CD4-positive, alpha-beta T cell (primary cell): ENCODE measurements at regions not wholly inside any gene's neighbourhood (a gene's known extent, or its start where the extent isn't known, plus 50 kb on each side); places are given as distances from the start of the nearest gene placed in this dataset.

Experiments
- ATAC-seq: fragments of 200-7000 bp; cut with Tn5 transposase; one replicate; pipeline ENCODE4 v1.10.0; 2022; ENCODE audit warnings: mild to moderate bottlenecking; ENCODE audit not compliant: poor library complexity
- CTCF ChIA-PET: fragments of 350-600 bp; sonication (Branson Sonifier 250); formaldehyde crosslinking; loops from one replicate; lab custom pipeline; 2021; ENCODE audit warnings: antibody characterized with exemption, inconsistent platforms; lab: Charles Lee
- POLR2A ChIA-PET: fragments of 350-600 bp; sonication (Branson Sonifier 250); formaldehyde crosslinking; loops from one replicate; lab custom pipeline; 2021; ENCODE audit warnings: antibody characterized with exemption, inconsistent platforms; lab: Charles Lee
- DNase-seq, 14 experiments: peaks; one replicate each; pipeline ENCODE4 v3.0.0-alpha.2; 2013 to 2020; ENCODE audit warnings: mixed read lengths in 2 of 14
- H3K27ac ChIP-seq, 2 donors: one replicate each; pipeline versions ENCODE4 v1.5.1 to v1.7.0; 2013; ENCODE audit warnings: low read length in 2 of 2, low read depth in 1 of 2, mild to moderate bottlenecking in 1 of 2
- H3K27me3 ChIP-seq, 2 experiments: 1 replicate in 1 of 2; 2 replicates in 1 of 2; pipeline versions ENCODE4 v1.6.1 to v1.7.0; 2013; ENCODE audit warnings: low read length in 2 of 2, control low read depth in 1 of 2, mild to moderate bottlenecking in 1 of 2, moderate library complexity in 1 of 2; ENCODE audit not compliant: insufficient read depth in 2 of 2, control insufficient read depth in 1 of 2
- H3K36me3 ChIP-seq: one replicate; pipeline ENCODE4 v1.6.1; 2013; ENCODE audit warnings: low read length, control low read depth; ENCODE audit not compliant: insufficient read depth
- H3K4me1 ChIP-seq: one replicate; pipeline ENCODE4 v1.6.1; 2013; ENCODE audit warnings: low read length, control low read depth; ENCODE audit not compliant: insufficient read depth
- H3K4me3 ChIP-seq: one replicate; pipeline ENCODE4 v1.5.1; 2013; ENCODE audit warnings: mild to moderate bottlenecking, low read length, moderate library complexity
- H3K9me3 ChIP-seq, 2 experiments: 1 replicate in 1 of 2; 2 replicates in 1 of 2; pipeline versions ENCODE4 v1.6.1 to v1.7.0; 2013; ENCODE audit warnings: low read length in 2 of 2, mild to moderate bottlenecking in 2 of 2, control low read depth in 1 of 2, moderate library complexity in 1 of 2; ENCODE audit not compliant: control insufficient read depth in 1 of 2, insufficient read depth in 1 of 2
- H3K27ac Mint-ChIP-seq: one replicate; pipeline ENCODE4 v1.8.0; 2020; ENCODE audit warnings: mixed read lengths
- H3K27me3 Mint-ChIP-seq: one replicate; pipeline ENCODE4 v1.8.0; 2021; ENCODE audit warnings: mixed read lengths
- H3K36me3 Mint-ChIP-seq: one replicate; pipeline ENCODE4 v1.8.0; 2021; ENCODE audit warnings: low read depth, mixed read lengths
- H3K4me1 Mint-ChIP-seq: one replicate; pipeline ENCODE4 v1.8.0; 2021; ENCODE audit warnings: low read depth, mixed read lengths
- H3K4me3 Mint-ChIP-seq: one replicate; pipeline ENCODE4 v1.8.0; 2020; ENCODE audit warnings: mild to moderate bottlenecking, mixed read lengths
- H3K9me3 Mint-ChIP-seq: one replicate; pipeline ENCODE4 v1.8.0; 2020; ENCODE audit warnings: mixed read lengths
- CTCF ChIP-seq: fragments of 200-600 bp; IDR thresholded peaks from one replicate; pipeline ENCODE4 v1.8.0; 2022; ENCODE audit warnings: antibody characterized with exemption, mild to moderate bottlenecking
- intact Hi-C, 2 experiments: fragments of 100-400 bp; cut with DNase I in 1 of 2; cut with micrococcal nuclease in 1 of 2; formaldehyde crosslinking; loops; one replicate each; pipeline versions ENCODE4 v1.15.1 to v1.9.0; 2023 to 2025; cut with DNase I, micrococcal nuclease

DNA sequence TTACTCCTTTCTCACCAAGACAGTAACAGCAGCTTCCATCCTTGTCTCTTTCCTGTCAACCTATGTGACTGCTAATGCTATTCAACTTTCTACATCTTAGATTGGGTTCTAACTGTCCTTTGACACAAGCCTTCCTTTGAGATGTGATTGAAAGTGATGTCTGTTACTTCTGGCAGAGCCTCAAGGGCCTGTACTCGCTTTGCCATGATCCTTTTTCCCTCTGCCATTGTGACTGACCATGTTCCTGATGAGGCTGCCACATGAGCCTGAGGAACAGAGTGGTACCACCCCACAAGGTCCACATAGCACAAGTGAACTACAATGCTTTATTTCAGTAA lies 138.8 kb upstream of the RAB4A start:
- Histone ChIP-seq H3K4me1 (peaks cover 49% of the 10 kb centered on the region), H3K27me3 (no peaks in the 10 kb centered on the region), H3K27ac (no peak overlapping the region), H3K36me3 (no peaks in the 10 kb centered on the region), H3K9me3 (peaks cover 5 to 12% of the 10 kb centered on the region in 2 experiments), H3K4me3 (no peak overlapping the region)
- ATAC-seq (no peak), DNase-seq (no peak)
- Mint-ChIP-seq H3K36me3 (peaks cover 7% of the 10 kb centered on the region), H3K4me3 (no peak overlapping the region), H3K9me3 (peaks cover 3% of the 10 kb centered on the region), H3K27me3 (no peaks in the 10 kb centered on the region), H3K4me1 (peaks cover 72% of the 10 kb centered on the region), H3K27ac (peak overlapping the region; percentile 73)
- no peak for TF ChIP-seq CTCF
- CTCF ChIA-PET, result no interaction called here
- POLR2A ChIA-PET, result no interaction called here
- intact Hi-C loops, result no loop called here

DNA sequence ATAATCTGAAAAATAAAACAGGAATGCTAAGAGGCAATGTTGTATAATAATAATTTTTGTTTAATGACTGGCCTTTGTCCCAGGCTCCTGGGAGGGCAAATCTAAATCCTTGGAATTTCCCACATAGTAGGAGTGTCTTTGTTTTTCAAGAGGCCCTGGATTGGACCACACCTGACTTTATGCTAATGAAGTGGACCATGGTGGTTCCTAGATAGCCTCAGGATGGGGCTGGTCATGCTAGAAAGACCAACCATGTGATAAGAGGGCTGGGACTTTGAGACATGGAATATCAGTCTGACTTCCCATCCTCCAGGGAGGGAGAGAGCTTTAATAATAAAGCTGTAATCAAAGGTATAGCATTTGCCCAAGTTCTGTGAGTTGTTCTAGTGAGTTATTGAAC lies 138.2 kb upstream of the RAB4A start:
- H3K27ac Mint-ChIP-seq, result no peak overlapping the region
- peaks cover 72% of the 10 kb centered on the region for H3K4me1 Mint-ChIP-seq
- Histone ChIP-seq H3K4me3 (no peak overlapping the region), H3K36me3 (no peaks in the 10 kb centered on the region), H3K27ac (no peak overlapping the region), H3K4me1 (peaks cover 48% of the 10 kb centered on the region), H3K9me3 (peaks cover 5 to 12% of the 10 kb centered on the region in 2 experiments), H3K27me3 (no peaks in the 10 kb centered on the region)
- no peak for TF ChIP-seq CTCF
- ChIA-PET POLR2A (no interaction called here), CTCF (no interaction called here)
- no peak overlapping the region for H3K4me3 Mint-ChIP-seq
- H3K9me3 Mint-ChIP-seq, result peaks cover 3% of the 10 kb centered on the region
- H3K36me3 Mint-ChIP-seq, result peaks cover 7% of the 10 kb centered on the region
- no peak for DNase-seq
- intact Hi-C loops, result no loop called here
- ATAC-seq, result no peak
- H3K27me3 Mint-ChIP-seq, result no peaks in the 10 kb centered on the region

DNA sequence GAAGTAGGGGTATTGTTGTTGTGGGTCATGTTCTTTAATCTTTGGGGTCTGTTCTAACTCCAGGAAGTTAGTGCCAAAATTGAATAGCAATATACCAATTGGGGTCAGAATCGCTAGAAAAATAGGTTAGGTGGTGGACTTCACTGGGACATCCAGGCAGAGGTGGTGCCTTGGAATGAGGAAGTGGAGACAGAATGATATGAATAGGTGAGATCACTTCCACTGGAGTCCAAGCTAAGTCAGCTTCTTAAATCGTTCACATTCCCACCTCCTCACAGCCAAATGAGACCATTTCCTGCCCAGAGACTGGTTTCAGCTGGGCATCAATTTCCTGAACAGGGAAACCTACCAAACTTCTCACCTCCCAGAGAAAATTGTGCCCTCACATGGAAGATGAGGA lies 137.8 kb upstream of the RAB4A start:
- H3K27me3 ChIP-seq, result no peaks in the 10 kb centered on the region
- CTCF ChIA-PET, result no interaction called here
- intact Hi-C loops, result no loop called here
- Mint-ChIP-seq H3K4me1 (peaks cover 72% of the 10 kb centered on the region), H3K27ac (no peak overlapping the region), H3K27me3 (no peaks in the 10 kb centered on the region), H3K9me3 (peaks cover 3% of the 10 kb centered on the region), H3K4me3 (no peak overlapping the region), H3K36me3 (peaks cover 7% of the 10 kb centered on the region)
- DNase-seq (no peak), ATAC-seq (no peak)
- H3K4me3 ChIP-seq, result no peak overlapping the region
- H3K27ac ChIP-seq, result no peak overlapping the region
- peaks cover 5 to 12% of the 10 kb centered on the region in 2 experiments for H3K9me3 ChIP-seq
- H3K36me3 ChIP-seq, result no peaks in the 10 kb centered on the region
- H3K4me1 ChIP-seq, result peaks cover 43% of the 10 kb centered on the region
- POLR2A ChIA-PET, result no interaction called here
- no peak for TF ChIP-seq CTCF
